ENCODE measurements at regions not wholly inside any gene's neighbourhood (a gene's known extent, or its start where the extent isn't known, plus 50 kb on each side); places are given as distances from the start of the nearest gene placed in this dataset.

- H3K9me3 Mint-ChIP-seq = no peaks in the 10 kb centered on the region
- intact Hi-C loops (cut with micrococcal nuclease) = no loop called here
- no peak overlapping the region for H3K4me3 Mint-ChIP-seq
- no peak overlapping the region for H3K27ac Mint-ChIP-seq
- H3K36me3 Mint-ChIP-seq (ENCODE audit: low read depth) = no peaks in the 10 kb centered on the region
- H3K27me3 Mint-ChIP-seq = no peaks in the 10 kb centered on the region
- H3K4me1 Mint-ChIP-seq (ENCODE audit: low read depth) = no peaks in the 10 kb centered on the region
These were observed 536.0 kb downstream of the GATA3 start for GRCh38 chr10:8590518-8590917.

GRCh38 chr10:8591640-8592039 is 537.2 kb downstream of the GATA3 start:
- Mint-ChIP-seq H3K36me3 (ENCODE audit: low read depth) (no peaks in the 10 kb centered on the region), H3K27ac (no peak overlapping the region), H3K4me3 (no peak overlapping the region), H3K9me3 (no peaks in the 10 kb centered on the region), H3K27me3 (no peaks in the 10 kb centered on the region), H3K4me1 (ENCODE audit: low read depth) (no peaks in the 10 kb centered on the region)
- intact Hi-C loops (cut with micrococcal nuclease) = no loop called here

- Mint-ChIP-seq H3K27me3 (no peaks in the 10 kb centered on the region), H3K9me3 (no peaks in the 10 kb centered on the region), H3K27ac (no peak overlapping the region), H3K4me1 (ENCODE audit: low read depth) (no peaks in the 10 kb centered on the region), H3K36me3 (ENCODE audit: low read depth) (no peaks in the 10 kb centered on the region), H3K4me3 (no peak overlapping the region)
- intact Hi-C loops (cut with micrococcal nuclease) = no loop called here
These were observed 539.7 kb downstream of the GATA3 start for GRCh38 chr10:8594176-8594575.

GRCh38 chr10:8594711-8595110 is 540.2 kb downstream of the GATA3 start:
- no peaks in the 10 kb centered on the region for H3K36me3 Mint-ChIP-seq (ENCODE audit: low read depth)
- intact Hi-C loops (cut with micrococcal nuclease) = no loop called here
- H3K4me1 Mint-ChIP-seq (ENCODE audit: low read depth) = no peaks in the 10 kb centered on the region
- H3K4me3 Mint-ChIP-seq = no peak overlapping the region
- no peaks in the 10 kb centered on the region for H3K9me3 Mint-ChIP-seq
- no peaks in the 10 kb centered on the region for H3K27me3 Mint-ChIP-seq
- no peak overlapping the region for H3K27ac Mint-ChIP-seq

GRCh38 chr10:8595140-8595539 is 540.7 kb downstream of the GATA3 start:
- no peaks in the 10 kb centered on the region for H3K27me3 Mint-ChIP-seq
- no peaks in the 10 kb centered on the region for H3K4me1 Mint-ChIP-seq (ENCODE audit: low read depth)
- H3K9me3 Mint-ChIP-seq = no peaks in the 10 kb centered on the region
- H3K36me3 Mint-ChIP-seq (ENCODE audit: low read depth) = no peaks in the 10 kb centered on the region
- no peak overlapping the region for H3K4me3 Mint-ChIP-seq
- intact Hi-C loops (cut with micrococcal nuclease) = no loop called here
- H3K27ac Mint-ChIP-seq = no peak overlapping the region

GRCh38 chr10:8596929-8597472 is 542.5 kb downstream of the GATA3 start:
- Mint-ChIP-seq H3K36me3 (ENCODE audit: low read depth) (no peaks in the 10 kb centered on the region), H3K27me3 (no peaks in the 10 kb centered on the region), H3K27ac (no peak overlapping the region), H3K4me3 (no peak overlapping the region), H3K9me3 (no peaks in the 10 kb centered on the region), H3K4me1 (ENCODE audit: low read depth) (no peaks in the 10 kb centered on the region)
- intact Hi-C loops (cut with micrococcal nuclease) = no loop called here

- no peak overlapping the region for H3K4me3 Mint-ChIP-seq
- no peak overlapping the region for H3K27ac Mint-ChIP-seq
- no peaks in the 10 kb centered on the region for H3K27me3 Mint-ChIP-seq
- no peaks in the 10 kb centered on the region for H3K36me3 Mint-ChIP-seq (ENCODE audit: low read depth)
- peaks cover 9% of the 10 kb centered on the region for H3K9me3 Mint-ChIP-seq
- no peaks in the 10 kb centered on the region for H3K4me1 Mint-ChIP-seq (ENCODE audit: low read depth)
- intact Hi-C loops (cut with micrococcal nuclease) = no loop called here
These were observed 545.7 kb downstream of the GATA3 start for GRCh38 chr10:8600192-8600591.

- Mint-ChIP-seq H3K27me3 (no peaks in the 10 kb centered on the region), H3K4me3 (no peak overlapping the region), H3K4me1 (ENCODE audit: low read depth) (no peaks in the 10 kb centered on the region), H3K9me3 (peaks cover 33% of the 10 kb centered on the region), H3K36me3 (ENCODE audit: low read depth) (no peaks in the 10 kb centered on the region), H3K27ac (no peak overlapping the region)
- intact Hi-C loops (cut with micrococcal nuclease) = no loop called here
These were observed 548.3 kb downstream of the GATA3 start for GRCh38 chr10:8602821-8603220.

GRCh38 chr10:8614054-8614565 is 559.6 kb downstream of the GATA3 start:
- Mint-ChIP-seq H3K9me3 (no peaks in the 10 kb centered on the region), H3K36me3 (ENCODE audit: low read depth) (no peaks in the 10 kb centered on the region), H3K27me3 (no peaks in the 10 kb centered on the region), H3K4me3 (no peak overlapping the region), H3K4me1 (ENCODE audit: low read depth) (no peaks in the 10 kb centered on the region), H3K27ac (no peak overlapping the region)
- intact Hi-C loops (cut with micrococcal nuclease) = no loop called here

- Mint-ChIP-seq H3K27me3 (no peaks in the 10 kb centered on the region), H3K36me3 (ENCODE audit: low read depth) (no peaks in the 10 kb centered on the region), H3K4me3 (no peak overlapping the region), H3K27ac (no peak overlapping the region), H3K4me1 (ENCODE audit: low read depth) (no peaks in the 10 kb centered on the region), H3K9me3 (peaks cover 6% of the 10 kb centered on the region)
- intact Hi-C loops (cut with micrococcal nuclease) = no loop called here
These were observed 560.6 kb downstream of the GATA3 start for GRCh38 chr10:8615118-8615517.

GRCh38 chr10:8616166-8616565 is 561.7 kb downstream of the GATA3 start:
- intact Hi-C loops (cut with micrococcal nuclease) = no loop called here
- Mint-ChIP-seq H3K27ac (no peak overlapping the region), H3K9me3 (peaks cover 9% of the 10 kb centered on the region)

GRCh38 chr10:8617792-8618191 is 563.3 kb downstream of the GATA3 start:
- H3K27ac Mint-ChIP-seq = no peak overlapping the region
- no peaks in the 10 kb centered on the region for H3K36me3 Mint-ChIP-seq (ENCODE audit: low read depth)
- no peaks in the 10 kb centered on the region for H3K4me1 Mint-ChIP-seq (ENCODE audit: low read depth)
- H3K9me3 Mint-ChIP-seq = peaks cover 9% of the 10 kb centered on the region
- H3K4me3 Mint-ChIP-seq = no peak overlapping the region
- intact Hi-C loops (cut with micrococcal nuclease) = no loop called here
- no peaks in the 10 kb centered on the region for H3K27me3 Mint-ChIP-seq

More at GRCh38 chr10:8616166-8616565, 561.7 kb downstream of the GATA3 start:
- Mint-ChIP-seq H3K27me3 (no peaks in the 10 kb centered on the region), H3K4me1 (ENCODE audit: low read depth) (no peaks in the 10 kb centered on the region), H3K4me3 (no peak overlapping the region), H3K36me3 (ENCODE audit: low read depth) (no peaks in the 10 kb centered on the region)

- Mint-ChIP-seq H3K4me3 (no peak overlapping the region), H3K27ac (no peak overlapping the region)
These were observed 564.3 kb downstream of the GATA3 start for GRCh38 chr10:8618834-8619233.

GRCh38 chr10:8628351-8628750 is 573.9 kb downstream of the GATA3 start:
- Mint-ChIP-seq H3K4me3 (no peak overlapping the region), H3K27me3 (no peaks in the 10 kb centered on the region), H3K9me3 (no peaks in the 10 kb centered on the region), H3K27ac (no peak overlapping the region), H3K4me1 (ENCODE audit: low read depth) (no peaks in the 10 kb centered on the region), H3K36me3 (ENCODE audit: low read depth) (no peaks in the 10 kb centered on the region)
- intact Hi-C loops (cut with micrococcal nuclease) = no loop called here

More at GRCh38 chr10:8618834-8619233, 564.3 kb downstream of the GATA3 start:
- no peaks in the 10 kb centered on the region for H3K36me3 Mint-ChIP-seq (ENCODE audit: low read depth)
- H3K9me3 Mint-ChIP-seq = peaks cover 9% of the 10 kb centered on the region
- intact Hi-C loops (cut with micrococcal nuclease) = no loop called here
- no peaks in the 10 kb centered on the region for H3K4me1 Mint-ChIP-seq (ENCODE audit: low read depth)
- H3K27me3 Mint-ChIP-seq = no peaks in the 10 kb centered on the region

- Mint-ChIP-seq H3K9me3 (no peaks in the 10 kb centered on the region), H3K27me3 (no peaks in the 10 kb centered on the region), H3K4me1 (ENCODE audit: low read depth) (no peaks in the 10 kb centered on the region), H3K27ac (no peak overlapping the region), H3K36me3 (ENCODE audit: low read depth) (no peaks in the 10 kb centered on the region), H3K4me3 (no peak overlapping the region)
- intact Hi-C loops (cut with micrococcal nuclease) = no loop called here
These were observed 579.4 kb downstream of the GATA3 start for GRCh38 chr10:8633909-8634308.

Measured in dendritic cell treated with granulocyte-macrophage colony-stimulating factor and Interleukin-4, amounts not matched to agents 40 ng/mL and 50 ng/mL, for 4 days (primary cell).